Astrocyte (in vitro differentiated cells and primary cell): ENCODE measurements at regions not wholly inside any gene's neighbourhood (a gene's known extent, or its start where the extent isn't known, plus 50 kb on each side); places are given as distances from the start of the nearest gene placed in this dataset.

Experiments used
- CTCF ChIP-seq: IDR thresholded peaks from 2 replicates; pipeline ENCODE4 v1.5.1; 2011; ENCODE audit warnings: low read depth, mild to moderate bottlenecking, inconsistent platforms, low read length, moderate library complexity; ENCODE audit not compliant: insufficient read depth
- EZH2 ChIP-seq: IDR thresholded peaks from 2 replicates; pipeline ENCODE4 v1.6.1; 2012; ENCODE audit warnings: mild to moderate bottlenecking, low read length, inconsistent platforms; ENCODE audit not compliant: insufficient read depth

GRCh38 chr1:187513190-187513589, 684.4 kb downstream of the PLA2G4A start:
- TF ChIP-seq CTCF (no peak), EZH2 (no peak)
